ENCODE measurements at regions not wholly inside any gene's neighbourhood (a gene's known extent, or its start where the extent isn't known, plus 50 kb on each side); places are given as distances from the start of the nearest gene placed in this dataset.

GRCh38 chr2:235371018-235371417, 122.8 kb upstream of the AGAP1 start:
- DNase-seq: no peak

DNA sequence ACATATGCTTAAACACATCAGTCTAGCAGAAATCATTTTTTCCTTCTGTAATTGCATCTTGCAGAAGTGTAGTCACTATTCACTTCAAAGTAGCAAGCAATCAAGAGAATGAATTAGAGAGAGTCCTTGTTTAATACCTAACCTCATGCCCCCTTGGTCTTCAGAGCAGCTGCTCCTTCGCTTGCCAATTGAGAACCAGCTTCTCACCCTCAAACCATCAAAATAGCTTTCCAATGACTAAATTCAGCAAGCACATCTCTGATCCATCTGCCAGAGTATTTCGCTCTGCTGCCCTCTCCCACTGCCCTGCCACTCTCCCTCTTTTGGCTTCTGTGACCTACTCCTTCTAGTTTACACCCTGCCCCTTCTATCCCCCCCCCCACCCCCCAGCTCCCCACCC, 120.7 kb upstream of the AGAP1 start:
- DNase-seq: no peak

GRCh38 chr2:235377176-235377575, 116.7 kb upstream of the AGAP1 start:
- no peak for DNase-seq

- DNase-seq: no peak
These were observed 115.6 kb upstream of the AGAP1 start for GRCh38 chr2:235378246-235378645.

- no peak for DNase-seq
These were observed 114.9 kb upstream of the AGAP1 start for GRCh38 chr2:235378944-235379343.

DNA sequence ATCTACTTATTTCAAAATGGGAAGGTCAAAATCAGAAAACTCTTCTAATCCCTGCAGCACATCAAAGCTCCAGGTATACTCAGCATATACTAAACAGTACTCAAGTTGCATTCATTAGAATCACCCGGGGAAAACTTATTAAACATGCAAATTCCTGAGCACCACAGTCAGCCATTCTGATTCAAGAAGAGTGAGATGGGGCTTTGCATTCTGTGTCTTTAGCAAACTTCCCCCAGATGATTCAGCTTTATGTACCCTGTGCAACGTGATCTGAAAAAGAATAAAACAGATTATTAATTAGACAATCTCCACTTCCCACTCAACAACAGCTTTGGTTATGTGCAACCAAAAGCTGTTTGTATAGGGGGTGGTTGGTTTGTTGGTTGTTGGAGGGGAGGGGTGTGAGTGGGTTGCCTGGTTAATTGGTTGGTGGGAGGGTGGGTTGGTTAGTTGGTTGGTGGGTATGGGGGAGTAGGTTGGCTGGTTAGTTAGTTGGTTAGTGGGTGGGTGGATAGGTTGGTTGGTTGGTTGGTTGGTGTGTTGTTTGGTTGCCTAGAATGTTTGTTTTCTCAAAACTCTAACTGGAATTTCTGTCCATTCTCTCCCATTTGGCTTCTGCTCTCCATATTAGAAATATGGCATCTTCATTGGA, 112.5 kb upstream of the AGAP1 start:
- DNase-seq: no peak

DNA sequence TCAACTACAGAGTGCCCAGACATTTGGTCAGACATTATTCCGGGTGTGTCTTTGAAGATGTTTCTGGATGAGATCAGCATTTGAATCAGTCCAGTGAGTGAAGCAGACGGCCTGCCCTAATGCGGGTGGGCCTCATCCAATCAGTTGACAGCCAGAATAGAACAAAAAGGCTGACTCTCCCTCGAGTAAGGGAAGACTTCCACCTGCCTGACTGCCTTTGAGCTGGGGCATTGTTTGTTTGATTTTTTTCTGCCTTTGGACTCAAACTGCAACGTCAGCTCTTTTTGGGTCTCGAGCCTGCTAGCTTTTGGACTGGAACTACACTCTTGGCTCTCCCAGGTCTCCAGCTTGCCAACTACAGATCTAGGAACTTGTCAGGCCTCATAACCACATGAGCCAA, 111.7 kb upstream of the AGAP1 start:
- DNase-seq: no peak

GRCh38 chr2:235382601-235383000, 111.2 kb upstream of the AGAP1 start:
- DNase-seq: no peak

- DNase-seq: no peak
These were observed 110.5 kb upstream of the AGAP1 start for GRCh38 chr2:235383272-235383843.

DNA sequence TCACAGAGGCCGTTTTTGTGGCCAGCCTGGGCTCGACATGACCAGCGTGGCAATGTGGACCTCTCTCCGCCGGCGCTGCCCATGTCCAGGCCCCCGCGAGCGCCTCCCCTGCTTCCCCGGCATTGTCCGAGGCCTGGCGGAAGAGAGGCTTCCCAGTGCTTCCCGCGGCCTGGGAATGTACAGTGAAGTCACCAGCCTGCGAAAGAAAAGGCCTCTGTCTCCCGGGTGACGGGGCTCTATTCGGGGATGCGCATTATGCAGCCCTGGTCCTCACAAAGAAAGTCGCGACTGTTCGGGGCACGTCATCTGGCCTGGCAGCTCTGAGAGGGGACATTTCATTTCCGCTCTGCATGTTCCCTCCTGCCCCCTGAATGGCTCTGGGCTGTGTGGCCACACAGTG, 109.2 kb upstream of the AGAP1 start:
- DNase-seq: no peak

DNA sequence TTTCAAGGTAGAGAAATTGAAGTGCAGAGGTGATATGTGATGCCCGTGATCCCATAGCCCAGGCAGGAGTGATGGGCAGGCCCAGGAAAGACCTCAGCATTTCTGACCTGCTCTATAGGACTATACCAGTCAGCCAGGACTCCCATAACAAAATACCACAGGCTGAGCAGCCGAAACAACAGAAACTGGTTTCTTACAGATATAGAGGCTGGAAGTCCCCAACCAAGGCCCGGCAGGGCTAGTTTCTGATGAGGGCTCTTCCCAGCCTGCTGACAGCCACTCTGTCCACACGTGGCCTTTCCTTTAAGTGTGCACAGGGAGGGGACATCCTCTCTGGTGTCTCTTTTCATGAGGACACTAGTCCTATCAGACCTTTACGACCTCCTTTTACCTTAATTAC, 104.2 kb upstream of the AGAP1 start:
- DNase-seq: no peak

GRCh38 chr2:235390108-235390815, 103.6 kb upstream of the AGAP1 start:
- peak; percentile 7 for DNase-seq

GRCh38 chr2:235390816-235391194, 103.0 kb upstream of the AGAP1 start:
- no peak for DNase-seq

- DNase-seq: no peak
These were observed 101.8 kb upstream of the AGAP1 start for GRCh38 chr2:235391921-235392615.

DNA sequence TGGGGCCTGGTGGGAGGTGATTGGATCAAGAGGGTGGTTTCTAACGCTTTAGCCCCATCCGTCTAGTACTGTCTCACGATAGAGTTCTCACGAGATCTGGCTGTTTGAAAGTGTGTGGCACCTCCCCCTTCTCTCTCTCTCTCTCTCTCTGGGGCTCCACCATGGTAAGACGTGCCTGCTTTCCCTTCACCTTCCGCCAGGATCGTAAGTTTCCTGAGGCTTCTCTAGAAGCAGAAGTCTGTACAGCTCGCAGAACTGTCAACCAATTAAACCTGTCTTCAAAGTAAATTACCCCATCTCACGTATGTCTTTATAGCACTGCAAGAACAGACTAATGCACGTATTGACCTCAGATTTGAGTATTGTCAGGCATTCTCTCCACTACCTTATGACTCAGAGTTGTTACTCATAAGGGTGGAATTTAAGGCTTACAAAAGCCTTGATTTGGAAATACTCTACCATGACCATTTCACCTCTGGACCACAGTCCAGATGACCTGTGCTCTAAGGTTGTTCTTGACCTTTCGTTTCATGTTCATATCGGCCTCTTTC, 99.5 kb upstream of the AGAP1 start:
- no peak for DNase-seq

GRCh38 chr2:235396071-235396846, 97.6 kb upstream of the AGAP1 start:
- DNase-seq: no peak

DNA sequence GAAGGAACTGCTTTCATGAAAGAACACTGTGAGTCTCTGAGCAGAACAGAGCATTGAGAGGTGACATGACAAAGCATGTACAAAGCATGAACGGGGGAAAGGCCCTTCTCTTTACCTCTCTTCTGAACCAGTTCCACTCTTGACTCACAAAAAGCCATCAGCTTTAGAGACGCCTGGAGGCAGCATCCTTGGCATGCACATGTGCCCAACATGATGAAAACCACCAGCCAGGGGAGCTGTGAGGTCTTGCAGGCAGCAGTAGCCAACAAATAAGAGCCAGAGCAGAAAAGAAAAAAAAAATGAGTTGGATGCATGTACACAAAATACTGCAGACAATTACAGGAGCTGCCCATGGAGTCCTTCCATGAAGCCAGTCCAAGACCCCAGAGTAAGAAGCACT, 95.5 kb upstream of the AGAP1 start:
- no peak for DNase-seq

GRCh38 chr2:235399895-235400294, 93.9 kb upstream of the AGAP1 start:
- DNase-seq: no peak

- no peak for DNase-seq
These were observed 91.4 kb upstream of the AGAP1 start for GRCh38 chr2:235402422-235402821.

DNA sequence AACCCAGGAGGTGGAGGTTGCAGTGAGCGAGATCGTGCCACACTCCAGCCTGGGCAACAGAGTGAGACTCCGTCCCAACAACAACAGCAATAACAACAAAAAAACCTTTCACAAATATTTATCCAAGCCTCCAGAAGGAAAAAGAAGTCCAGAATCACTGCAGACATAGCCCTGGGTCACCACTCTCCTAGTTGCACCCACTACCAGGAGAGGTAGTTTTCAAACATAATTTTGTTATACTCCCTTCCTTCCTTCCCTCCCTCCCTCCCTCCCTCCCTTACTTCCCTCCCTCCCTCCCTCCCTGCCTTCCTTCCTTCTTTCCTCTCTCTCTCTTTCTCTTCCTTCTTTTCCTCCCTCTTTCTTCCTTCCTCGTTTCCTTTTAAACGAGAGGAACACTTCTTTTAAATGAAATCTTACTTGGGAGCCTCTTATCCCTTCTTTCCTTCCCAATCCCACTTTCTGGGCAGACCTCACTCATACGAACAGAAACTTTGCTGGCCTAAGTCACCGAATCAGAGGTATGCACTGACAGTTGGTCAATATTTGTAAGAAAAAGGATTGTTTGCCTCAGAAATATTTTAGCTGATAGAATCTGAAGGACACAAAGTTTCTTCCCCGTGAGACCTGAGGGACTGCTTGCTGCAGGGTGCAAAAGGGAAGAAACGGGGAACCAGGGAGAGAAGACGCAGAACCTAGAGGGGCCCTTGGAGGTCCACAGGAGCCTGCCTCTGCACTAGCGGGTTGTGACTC, 88.1 kb upstream of the AGAP1 start:
- no peak for DNase-seq

GRCh38 chr2:235406430-235406829, 87.4 kb upstream of the AGAP1 start:
- DNase-seq: no peak

DNA sequence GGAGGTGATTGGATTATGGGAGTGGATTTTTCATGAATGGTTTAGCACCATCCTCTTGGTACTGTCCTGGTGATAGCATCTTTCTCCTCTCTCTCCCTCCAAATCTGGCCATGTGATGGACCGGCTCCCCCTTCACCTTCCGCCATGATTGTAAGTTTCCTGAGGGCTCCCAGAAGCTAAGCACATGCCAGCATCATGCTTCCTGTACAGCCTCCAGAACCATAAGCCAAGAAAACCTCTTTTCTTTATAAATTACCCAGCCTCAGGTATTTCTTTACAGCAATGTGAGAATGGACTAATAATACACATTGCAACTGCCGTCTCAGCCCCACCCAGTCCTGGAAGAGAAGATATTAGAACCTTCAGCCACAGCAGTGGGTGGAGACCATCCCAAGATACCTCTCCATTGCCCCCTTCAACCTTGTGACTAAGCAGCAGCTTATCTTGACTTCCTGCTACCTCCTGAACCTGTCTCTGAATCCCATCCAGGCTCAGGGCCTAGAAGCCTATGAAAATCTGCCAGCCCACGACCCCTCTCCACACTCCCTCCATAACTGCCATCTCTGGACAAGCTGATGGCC, 81.8 kb upstream of the AGAP1 start:
- no peak for DNase-seq

Data from activated CD4-positive, alpha-beta T cell treated with anti-CD3 and anti-CD28 coated beads, Interleukin-2, amount 50 U/mL, for 1 hour (primary cell).